ENCODE measurements at regions not wholly inside any gene's neighbourhood (a gene's known extent, or its start where the extent isn't known, plus 50 kb on each side); places are given as distances from the start of the nearest gene placed in this dataset.

DNA sequence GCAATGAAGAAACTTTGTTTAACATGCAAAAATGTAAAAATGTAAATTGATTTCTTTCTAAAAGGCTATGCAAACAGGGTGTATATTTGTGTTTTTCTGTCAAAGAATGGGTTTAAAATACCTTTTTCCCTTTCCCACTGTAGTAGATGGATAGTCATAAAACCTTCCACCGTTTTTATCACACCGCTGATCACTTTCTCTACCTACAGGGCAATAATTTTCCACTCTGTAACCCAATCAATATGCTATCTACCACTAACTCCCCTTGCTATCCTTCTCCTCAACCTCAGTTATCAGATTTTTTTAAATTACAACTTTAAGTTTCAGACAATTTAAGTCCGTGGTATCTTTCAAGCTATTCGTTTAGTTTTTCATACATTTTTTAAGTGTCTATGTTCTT lies 91.4 kb upstream of the ARID1B start:
- DNase-seq (ENCODE audit: low spot score): no peak
- Histone ChIP-seq H3K4me1 (ENCODE audit: insufficient read depth) (peaks cover 14% of the 10 kb centered on the region), H3K79me2 (replicated peaks; ENCODE audit: insufficient read depth) (no peaks in the 10 kb centered on the region), H2AFZ (peak overlapping the region; percentile 25; the same call in 1 of the 2 replicates), H4K20me1 (replicated peaks; ENCODE audit: insufficient read depth) (no peaks in the 10 kb centered on the region), H3K4me3 (peak overlapping the region; percentile 89), H3K9me2 (ENCODE audit: insufficient read depth) (peaks cover 6% of the 10 kb centered on the region; the same call in 1 of the 2 replicates), H3K27me3 (ENCODE audit: insufficient read depth) (peaks cover 9% of the 10 kb centered on the region), H3K4me2 (peak overlapping the region; percentile 75), H3F3A (replicated peaks; ENCODE audit: low read depth) (no peaks in the 10 kb centered on the region), H3K27ac (ENCODE audit: low read depth) (no peak overlapping the region), H3K36me3 (ENCODE audit: insufficient read depth) (no peaks in the 10 kb centered on the region)
- peaks cover 2% of the 10 kb centered on the region for H3K27me3 Mint-ChIP-seq (ENCODE audit: insufficient read depth, low read depth, poor library complexity)
- no peaks in the 10 kb centered on the region for H3K36me3 Mint-ChIP-seq (ENCODE audit: low read depth)
- H3K4me3 Mint-ChIP-seq: peak overlapping the region; percentile 81
- no peaks in the 10 kb centered on the region; the same call in 2 of the 3 replicates for H3K9me3 Mint-ChIP-seq
- no peak overlapping the region; the same call in 1 of the 2 replicates for H3K27ac Mint-ChIP-seq
- H3K4me1 Mint-ChIP-seq: peaks cover 24% of the 10 kb centered on the region
- TF ChIP-seq REST (IDR thresholded peaks at IDR 0.05; ENCODE audit: unreplicated experiment) (no peak), NANOG (IDR thresholded peaks at IDR 0.05; ENCODE audit: borderline replicate concordance) (no peak), STAT1 (IDR thresholded peaks at IDR 0.05; ENCODE audit: unreplicated experiment) (no peak), EZH2 (IDR thresholded peaks at IDR 0.05; ENCODE audit: low read depth, unreplicated experiment) (no peak), ZNF331 (CRISPR knock-in tag; IDR thresholded peaks at IDR 0.05; ENCODE audit: low read depth) (no peak), ZNF114 (CRISPR knock-in tag; IDR thresholded peaks at IDR 0.05) (no peak), POLR2AphosphoS5 (IDR thresholded peaks at IDR 0.05; ENCODE audit: low read depth) (no peak), EZH2phosphoT487 (IDR thresholded peaks at IDR 0.05; ENCODE audit: unreplicated experiment) (no peak), JUNB (IDR thresholded peaks at IDR 0.05; ENCODE audit: unreplicated experiment) (no peak), ETS1 (IDR thresholded peaks at IDR 0.05) (no peak), CREB1 (CRISPR knock-in tag; IDR thresholded peaks at IDR 0.05; ENCODE audit: low read depth) (no peak)
- TF ChIP-seq, protein P1, sequence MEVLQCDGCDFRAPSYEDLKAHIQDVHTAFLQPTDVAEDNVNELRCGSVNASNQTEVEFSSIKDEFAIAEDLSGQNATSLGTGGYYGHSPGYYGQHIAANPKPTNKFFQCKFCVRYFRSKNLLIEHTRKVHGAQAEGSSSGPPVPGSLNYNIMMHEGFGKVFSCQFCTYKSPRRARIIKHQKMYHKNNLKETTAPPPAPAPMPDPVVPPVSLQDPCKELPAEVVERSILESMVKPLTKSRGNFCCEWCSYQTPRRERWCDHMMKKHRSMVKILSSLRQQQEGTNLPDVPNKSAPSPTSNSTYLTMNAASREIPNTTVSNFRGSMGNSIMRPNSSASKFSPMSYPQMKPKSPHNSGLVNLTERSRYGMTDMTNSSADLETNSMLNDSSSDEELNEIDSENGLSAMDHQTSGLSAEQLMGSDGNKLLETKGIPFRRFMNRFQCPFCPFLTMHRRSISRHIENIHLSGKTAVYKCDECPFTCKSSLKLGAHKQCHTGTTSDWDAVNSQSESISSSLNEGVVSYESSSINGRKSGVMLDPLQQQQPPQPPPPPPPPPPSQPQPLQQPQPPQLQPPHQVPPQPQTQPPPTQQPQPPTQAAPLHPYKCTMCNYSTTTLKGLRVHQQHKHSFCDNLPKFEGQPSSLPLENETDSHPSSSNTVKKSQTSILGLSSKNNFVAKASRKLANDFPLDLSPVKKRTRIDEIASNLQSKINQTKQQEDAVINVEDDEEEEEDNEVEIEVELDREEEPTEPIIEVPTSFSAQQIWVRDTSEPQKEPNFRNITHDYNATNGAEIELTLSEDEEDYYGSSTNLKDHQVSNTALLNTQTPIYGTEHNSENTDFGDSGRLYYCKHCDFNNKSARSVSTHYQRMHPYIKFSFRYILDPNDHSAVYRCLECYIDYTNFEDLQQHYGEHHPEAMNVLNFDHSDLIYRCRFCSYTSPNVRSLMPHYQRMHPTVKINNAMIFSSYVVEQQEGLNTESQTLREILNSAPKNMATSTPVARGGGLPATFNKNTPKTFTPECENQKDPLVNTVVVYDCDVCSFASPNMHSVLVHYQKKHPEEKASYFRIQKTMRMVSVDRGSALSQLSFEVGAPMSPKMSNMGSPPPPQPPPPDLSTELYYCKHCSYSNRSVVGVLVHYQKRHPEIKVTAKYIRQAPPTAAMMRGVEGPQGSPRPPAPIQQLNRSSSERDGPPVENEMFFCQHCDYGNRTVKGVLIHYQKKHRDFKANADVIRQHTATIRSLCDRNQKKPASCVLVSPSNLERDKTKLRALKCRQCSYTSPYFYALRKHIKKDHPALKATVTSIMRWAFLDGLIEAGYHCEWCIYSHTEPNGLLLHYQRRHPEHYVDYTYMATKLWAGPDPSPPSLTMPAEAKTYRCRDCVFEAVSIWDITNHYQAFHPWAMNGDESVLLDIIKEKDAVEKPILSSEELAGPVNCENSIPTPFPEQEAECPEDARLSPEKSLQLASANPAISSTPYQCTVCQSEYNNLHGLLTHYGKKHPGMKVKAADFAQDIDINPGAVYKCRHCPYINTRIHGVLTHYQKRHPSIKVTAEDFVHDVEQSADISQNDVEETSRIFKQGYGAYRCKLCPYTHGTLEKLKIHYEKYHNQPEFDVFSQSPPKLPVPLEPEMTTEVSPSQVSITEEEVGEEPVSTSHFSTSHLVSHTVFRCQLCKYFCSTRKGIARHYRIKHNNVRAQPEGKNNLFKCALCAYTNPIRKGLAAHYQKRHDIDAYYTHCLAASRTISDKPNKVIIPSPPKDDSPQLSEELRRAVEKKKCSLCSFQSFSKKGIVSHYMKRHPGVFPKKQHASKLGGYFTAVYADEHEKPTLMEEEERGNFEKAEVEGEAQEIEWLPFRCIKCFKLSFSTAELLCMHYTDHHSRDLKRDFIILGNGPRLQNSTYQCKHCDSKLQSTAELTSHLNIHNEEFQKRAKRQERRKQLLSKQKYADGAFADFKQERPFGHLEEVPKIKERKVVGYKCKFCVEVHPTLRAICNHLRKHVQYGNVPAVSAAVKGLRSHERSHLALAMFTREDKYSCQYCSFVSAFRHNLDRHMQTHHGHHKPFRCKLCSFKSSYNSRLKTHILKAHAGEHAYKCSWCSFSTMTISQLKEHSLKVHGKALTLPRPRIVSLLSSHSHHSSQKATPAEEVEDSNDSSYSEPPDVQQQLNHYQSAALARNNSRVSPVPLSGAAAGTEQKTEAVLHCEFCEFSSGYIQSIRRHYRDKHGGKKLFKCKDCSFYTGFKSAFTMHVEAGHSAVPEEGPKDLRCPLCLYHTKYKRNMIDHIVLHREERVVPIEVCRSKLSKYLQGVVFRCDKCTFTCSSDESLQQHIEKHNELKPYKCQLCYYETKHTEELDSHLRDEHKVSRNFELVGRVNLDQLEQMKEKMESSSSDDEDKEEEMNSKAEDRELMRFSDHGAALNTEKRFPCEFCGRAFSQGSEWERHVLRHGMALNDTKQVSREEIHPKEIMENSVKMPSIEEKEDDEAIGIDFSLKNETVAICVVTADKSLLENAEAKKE (CRISPR knock-in tag; IDR thresholded peaks at IDR 0.05): no peak
- TF ChIP-seq, protein P2, sequence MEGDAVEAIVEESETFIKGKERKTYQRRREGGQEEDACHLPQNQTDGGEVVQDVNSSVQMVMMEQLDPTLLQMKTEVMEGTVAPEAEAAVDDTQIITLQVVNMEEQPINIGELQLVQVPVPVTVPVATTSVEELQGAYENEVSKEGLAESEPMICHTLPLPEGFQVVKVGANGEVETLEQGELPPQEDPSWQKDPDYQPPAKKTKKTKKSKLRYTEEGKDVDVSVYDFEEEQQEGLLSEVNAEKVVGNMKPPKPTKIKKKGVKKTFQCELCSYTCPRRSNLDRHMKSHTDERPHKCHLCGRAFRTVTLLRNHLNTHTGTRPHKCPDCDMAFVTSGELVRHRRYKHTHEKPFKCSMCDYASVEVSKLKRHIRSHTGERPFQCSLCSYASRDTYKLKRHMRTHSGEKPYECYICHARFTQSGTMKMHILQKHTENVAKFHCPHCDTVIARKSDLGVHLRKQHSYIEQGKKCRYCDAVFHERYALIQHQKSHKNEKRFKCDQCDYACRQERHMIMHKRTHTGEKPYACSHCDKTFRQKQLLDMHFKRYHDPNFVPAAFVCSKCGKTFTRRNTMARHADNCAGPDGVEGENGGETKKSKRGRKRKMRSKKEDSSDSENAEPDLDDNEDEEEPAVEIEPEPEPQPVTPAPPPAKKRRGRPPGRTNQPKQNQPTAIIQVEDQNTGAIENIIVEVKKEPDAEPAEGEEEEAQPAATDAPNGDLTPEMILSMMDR (conservative IDR thresholded peaks at IDR 0.05; ENCODE audit: low read depth in 2 of 2): no peak
- no peak for ATAC-seq

All from GM23338 (cell line).